ENCODE measurements at regions not wholly inside any gene's neighbourhood (a gene's known extent, or its start where the extent isn't known, plus 50 kb on each side); places are given as distances from the start of the nearest gene placed in this dataset.

- DNase-seq = no peak
Measured at GRCh38 chr1:22288593-22289241, 145.8 kb upstream of the WNT4 start.

- no peak for DNase-seq
Measured at GRCh38 chr1:22289307-22289995, 146.6 kb upstream of the WNT4 start.

DNA sequence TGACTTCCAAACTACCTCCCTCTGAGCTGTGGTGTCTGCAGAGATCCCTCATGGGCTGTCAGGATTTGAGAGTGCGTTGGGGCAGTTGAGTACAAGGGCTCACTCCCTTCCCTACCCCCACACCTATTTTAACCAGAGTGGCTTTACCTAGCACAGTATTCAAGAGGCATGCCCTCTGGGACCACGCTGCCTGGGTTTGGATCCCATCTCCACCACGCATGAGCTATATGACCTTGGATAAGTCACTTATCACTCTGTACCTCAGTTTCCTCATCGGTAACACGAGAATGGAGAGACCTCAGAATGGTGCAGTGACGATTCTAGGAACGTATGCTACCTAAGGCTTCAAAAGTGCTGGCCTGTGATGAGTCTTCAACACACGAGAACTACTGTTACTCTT is 147.3 kb upstream of the WNT4 start:
- no peak for DNase-seq

DNA sequence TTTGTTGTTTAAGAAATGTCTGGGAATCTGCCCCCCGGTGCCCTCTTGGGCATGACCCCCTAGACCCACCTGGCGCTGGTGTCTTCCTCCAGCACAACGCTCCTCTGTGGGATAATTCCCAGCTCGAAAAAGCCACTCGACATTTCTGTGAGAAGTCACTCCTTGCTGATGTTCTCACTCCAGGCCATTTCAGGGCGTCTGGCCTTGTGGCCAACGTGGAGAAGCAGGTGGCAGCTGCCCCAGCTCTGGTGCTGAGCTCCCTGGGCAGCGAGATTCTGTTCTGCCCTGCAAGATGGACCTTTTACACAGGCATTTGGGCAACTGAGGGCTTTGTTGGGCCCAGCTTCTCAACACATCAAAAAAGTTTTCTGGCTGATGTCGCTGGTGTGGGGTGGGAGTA is 147.7 kb upstream of the WNT4 start:
- DNase-seq = no peak

GRCh38 chr1:22291057-22291456 is 148.2 kb upstream of the WNT4 start:
- no peak for DNase-seq

GRCh38 chr1:22291494-22291893 is 148.6 kb upstream of the WNT4 start:
- no peak for DNase-seq

- no peak for DNase-seq
Measured at GRCh38 chr1:22292011-22292788, 149.3 kb upstream of the WNT4 start.

DNA sequence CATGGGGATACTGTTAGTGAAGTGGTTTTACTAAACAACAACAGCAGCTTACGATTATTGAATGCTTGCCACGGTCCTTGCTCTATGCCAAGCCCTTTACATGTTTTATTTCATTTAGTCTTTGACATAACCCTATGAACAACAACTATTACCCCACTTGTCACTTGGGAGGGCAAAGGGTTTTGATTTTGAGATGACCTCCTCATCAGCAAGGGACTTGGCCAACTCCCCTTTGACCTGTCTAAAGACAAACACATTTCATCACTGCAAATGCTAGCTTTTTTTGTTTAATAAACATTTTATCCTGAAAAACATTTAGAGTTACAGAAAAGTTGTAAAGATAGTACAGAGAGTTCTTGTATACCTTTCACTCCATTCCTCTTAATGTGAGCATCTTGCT is 152.5 kb upstream of the WNT4 start:
- no peak for DNase-seq

GRCh38 chr1:22295856-22296255 is 153.0 kb upstream of the WNT4 start:
- DNase-seq = no peak

DNA sequence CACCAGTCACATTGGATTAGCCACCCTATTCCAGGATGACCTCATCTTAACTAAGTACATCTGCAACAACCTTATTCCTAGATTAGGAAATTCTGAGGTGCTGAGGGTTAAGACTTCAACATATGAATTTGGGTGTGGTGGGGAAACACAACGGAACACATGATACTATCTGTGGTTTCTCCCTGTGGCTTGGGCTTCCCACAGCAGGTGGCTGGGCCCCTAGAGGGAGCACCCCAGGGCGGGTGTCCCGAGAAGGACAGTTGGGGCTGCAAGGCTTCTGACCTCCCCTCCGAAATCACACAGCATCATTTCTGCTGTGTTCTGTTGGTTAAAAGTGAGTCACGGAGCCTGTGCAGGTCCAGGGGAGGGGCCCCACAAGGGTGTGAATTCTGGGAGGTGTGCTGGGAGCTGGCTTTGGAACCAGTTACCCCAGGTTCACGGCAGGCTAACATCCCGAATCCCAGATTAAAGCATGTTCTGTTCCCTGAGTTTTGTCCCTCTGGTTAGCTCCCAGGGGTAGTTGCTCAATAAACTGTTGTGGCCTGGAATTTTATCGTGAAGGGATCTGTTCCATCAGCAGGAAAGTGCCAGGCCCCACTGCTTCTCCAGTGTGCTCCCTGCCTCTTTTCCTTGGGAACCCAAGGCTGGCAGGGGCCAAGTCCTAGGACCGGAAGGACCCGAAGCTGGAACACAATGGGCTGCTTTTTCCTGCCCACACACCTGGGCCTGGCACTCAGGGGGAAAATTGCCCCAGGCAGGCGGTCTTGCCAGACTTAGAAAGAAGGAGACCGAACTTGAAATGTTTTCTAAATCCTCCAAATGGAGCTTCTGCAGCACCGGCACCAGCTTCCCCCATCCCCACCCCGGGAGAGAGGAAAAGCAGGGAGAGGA is 154.0 kb upstream of the WNT4 start:
- no peak for DNase-seq

GRCh38 chr1:22297999-22298398 is 153.7 kb upstream of the ZBTB40 start:
- no peak for DNase-seq

GRCh38 chr1:22303816-22304215 is 147.8 kb upstream of the ZBTB40 start:
- DNase-seq = no peak

- no peak for DNase-seq
Measured at GRCh38 chr1:22309572-22309971, 142.1 kb upstream of the ZBTB40 start.

DNA sequence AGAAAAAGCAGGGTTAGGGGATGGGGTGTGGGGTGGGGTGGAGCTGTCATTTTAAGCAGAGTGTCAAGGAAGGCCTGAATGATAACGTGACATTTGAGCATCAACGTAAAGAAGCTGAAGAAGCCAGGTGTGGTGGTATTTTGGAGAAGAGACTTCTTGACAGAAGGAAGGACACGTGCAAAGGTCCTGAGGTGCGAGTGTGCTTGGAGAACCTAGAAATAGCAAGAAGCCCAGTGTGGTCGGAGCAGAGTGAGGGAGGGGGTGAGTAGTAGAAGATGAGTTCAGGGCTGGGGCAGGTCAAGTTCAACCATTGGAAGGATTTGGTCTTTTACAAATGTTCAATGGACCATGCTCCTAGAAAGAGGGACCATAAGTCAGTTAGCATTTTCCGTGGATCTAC is 140.2 kb upstream of the ZBTB40 start:
- DNase-seq = no peak

DNA sequence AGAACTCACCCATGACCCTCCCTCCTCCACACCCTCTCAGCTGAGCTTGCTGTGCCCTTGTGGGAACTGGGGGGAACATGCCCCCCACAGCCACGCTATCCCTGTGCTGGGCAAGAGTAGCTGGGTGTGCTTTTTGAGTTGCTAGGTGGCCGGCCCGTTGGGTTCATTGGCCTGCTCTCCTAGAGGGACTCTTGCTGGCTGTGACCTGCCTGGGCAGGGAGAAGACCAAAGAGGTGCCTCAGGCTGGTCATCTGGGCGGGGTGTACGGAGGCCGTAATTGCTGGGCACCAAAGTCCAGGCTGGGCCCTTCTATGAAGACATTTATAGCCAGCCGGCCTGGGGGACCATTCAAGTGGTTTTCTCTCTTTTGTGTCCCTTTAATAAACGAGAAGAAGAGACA is 138.3 kb upstream of the ZBTB40 start:
- no peak for DNase-seq

DNA sequence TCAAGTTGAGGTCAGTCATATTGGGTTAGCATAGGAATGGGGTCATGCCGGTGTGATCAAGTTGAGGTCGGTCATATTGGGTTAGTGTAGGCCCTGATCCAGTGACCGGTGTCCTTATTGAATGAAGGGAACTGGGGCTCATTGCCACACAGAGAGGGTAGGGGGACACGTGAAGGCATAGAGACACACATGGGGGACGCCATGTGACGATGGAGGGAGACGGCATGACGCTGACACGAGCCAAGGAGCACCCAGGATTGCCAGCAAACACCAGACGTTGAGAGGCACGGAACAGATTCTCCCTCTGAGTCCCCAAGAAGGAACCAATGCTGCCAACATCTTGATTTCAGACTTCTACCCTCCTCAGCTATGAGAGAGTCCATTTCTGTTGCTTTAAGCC is 136.9 kb upstream of the ZBTB40 start:
- DNase-seq = no peak

- no peak for DNase-seq
Measured at GRCh38 chr1:22315315-22316078, 136.2 kb upstream of the ZBTB40 start.

DNA sequence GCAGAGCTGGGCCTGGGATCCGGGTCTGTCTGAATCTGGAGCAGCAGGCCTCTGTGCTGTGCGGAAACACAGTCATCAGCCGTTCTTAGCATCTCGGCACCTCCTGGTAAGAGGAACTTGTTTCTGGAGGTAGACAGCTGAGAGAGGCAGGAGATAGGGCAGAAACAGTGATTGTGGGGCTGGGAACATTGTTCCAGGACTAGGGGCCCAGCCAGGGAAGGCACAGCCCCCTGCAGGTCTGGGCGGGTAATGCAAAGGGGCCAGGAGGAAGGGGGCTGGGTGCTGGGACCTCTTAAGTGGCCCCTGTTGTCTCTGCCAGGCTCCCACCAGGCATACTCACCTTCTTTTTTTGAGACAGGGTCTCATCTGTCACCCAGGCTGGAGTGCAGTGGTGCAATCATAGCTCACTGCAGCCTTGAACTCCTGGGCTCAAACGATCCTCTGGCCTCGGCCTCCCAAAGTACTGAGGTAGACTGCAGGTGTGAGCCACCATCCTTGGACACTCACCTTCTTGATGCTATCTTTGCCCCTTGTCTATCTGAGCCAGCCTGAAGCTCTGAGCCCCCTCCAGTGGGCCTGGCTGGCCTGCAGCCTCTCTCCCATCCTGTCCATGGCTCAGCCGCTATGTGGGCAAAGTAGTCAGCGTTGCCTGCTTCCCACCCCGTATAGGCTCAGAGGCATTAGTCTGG is 134.3 kb upstream of the ZBTB40 start:
- DNase-seq = no peak

DNA sequence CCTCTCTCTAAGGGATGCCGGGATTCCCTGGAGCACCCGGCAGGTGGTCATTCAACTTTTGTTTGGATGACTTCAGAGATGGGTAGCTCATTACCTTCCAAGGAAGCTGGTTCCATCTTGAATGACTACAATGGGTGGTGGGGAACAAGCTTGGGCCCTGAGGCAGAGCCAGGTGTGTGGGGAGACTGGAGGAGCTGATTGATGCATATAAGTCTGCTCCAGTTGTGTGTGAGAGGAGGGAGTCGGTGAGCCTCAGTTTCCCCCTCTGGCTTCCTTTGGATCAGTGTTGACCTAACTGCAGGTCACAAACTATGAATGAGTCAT is 133.8 kb upstream of the ZBTB40 start:
- DNase-seq = no peak

DNA sequence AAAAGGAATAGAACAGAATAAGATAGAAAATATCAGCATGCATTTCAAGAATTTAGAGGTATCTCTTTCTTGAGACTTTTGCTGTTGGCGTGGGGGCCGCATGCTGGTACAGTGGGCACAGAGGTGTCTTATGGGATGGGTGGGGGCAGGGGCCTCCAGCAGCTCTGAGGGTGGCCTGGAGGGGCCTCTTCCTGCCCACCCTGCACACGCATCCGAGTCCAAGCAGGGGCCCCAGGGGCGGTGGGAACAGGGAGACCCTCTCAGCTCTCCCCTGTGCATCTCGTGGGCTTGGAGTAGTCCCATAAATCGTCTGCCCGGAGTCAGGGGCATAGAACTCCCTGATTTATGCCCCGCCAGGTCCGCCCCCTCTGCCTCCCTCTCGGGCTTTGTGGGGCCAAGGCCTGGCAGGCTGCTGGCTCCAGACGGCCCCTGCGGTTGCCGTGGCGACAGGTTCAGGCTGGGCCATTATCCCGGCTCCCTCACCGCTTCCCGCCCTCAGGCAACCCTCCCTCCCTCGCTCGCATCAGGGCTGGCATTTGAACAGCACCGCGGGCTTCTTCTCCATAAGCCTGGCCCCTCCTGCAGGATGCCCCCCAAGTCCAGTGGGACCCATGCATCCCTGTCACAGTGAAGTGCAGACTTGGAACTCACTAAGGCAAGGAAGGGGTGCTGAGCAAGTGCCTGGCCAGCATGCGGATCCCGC is 133.2 kb upstream of the ZBTB40 start:
- DNase-seq = no peak

DNA sequence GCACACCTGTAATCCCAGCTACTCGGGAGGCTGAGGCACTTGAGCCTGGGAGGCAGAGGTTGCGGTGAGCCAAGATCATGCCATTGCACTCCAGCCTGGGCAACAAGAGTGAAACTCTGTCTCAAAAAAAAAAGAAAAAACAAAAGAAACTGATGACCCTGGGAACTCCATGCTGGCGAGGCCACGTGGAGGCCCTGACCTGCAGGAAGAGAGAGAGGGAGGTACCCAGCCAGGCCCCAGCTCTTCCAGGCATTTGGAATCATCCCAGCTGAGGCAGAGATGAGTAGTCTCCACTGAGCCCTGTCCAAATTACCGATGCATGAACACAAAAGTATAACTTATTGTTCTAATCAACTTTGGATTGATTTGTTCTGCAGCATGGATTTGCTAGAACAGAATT is 132.0 kb upstream of the ZBTB40 start:
- DNase-seq = no peak

Measured in SW 1271 (cell line).